ENCODE measurements at regions not wholly inside any gene's neighbourhood (a gene's known extent, or its start where the extent isn't known, plus 50 kb on each side); places are given as distances from the start of the nearest gene placed in this dataset.

DNA sequence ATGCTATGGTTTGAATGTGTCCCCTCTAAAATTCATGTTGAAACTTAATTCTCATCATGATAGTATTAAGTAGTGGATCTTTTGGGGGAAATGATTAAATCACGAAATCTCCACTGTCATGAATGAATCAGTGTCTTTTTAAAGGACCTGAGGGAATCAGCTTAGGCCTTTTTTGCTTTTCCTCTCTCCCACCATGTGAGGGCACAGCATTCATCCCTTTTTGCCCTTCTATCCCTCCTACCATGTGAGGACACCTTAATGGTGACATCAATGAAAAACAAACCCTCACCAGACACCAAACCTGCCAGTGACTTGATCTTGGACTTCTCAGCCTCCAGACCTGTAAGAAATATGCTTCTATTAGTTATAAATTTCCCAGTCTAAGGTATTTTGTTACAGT lies 247.1 kb upstream of the UBE2E3 start:
- TF ChIP-seq, protein P1, sequence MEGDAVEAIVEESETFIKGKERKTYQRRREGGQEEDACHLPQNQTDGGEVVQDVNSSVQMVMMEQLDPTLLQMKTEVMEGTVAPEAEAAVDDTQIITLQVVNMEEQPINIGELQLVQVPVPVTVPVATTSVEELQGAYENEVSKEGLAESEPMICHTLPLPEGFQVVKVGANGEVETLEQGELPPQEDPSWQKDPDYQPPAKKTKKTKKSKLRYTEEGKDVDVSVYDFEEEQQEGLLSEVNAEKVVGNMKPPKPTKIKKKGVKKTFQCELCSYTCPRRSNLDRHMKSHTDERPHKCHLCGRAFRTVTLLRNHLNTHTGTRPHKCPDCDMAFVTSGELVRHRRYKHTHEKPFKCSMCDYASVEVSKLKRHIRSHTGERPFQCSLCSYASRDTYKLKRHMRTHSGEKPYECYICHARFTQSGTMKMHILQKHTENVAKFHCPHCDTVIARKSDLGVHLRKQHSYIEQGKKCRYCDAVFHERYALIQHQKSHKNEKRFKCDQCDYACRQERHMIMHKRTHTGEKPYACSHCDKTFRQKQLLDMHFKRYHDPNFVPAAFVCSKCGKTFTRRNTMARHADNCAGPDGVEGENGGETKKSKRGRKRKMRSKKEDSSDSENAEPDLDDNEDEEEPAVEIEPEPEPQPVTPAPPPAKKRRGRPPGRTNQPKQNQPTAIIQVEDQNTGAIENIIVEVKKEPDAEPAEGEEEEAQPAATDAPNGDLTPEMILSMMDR (IDR thresholded peaks at IDR 0.05; ENCODE audit: low read length): no peak
- no peak for TF ChIP-seq EZH2 (optimal IDR thresholded peaks at IDR 0.05; ENCODE audit: low read depth, low read length)
